Stimulated activated naive B cell treated with anti-CD40 and anti-IgM and Interleukin-4, amounts not matched to agents 10 μg/mL and 1 μg/mL and 100 μg/mL, for 72 hours (primary cell): ENCODE measurements at regions not wholly inside any gene's neighbourhood (a gene's known extent, or its start where the extent isn't known, plus 50 kb on each side); places are given as distances from the start of the nearest gene placed in this dataset.
"Not testable (repeated sequence)": the region's sequence is repeated elsewhere in the genome, so short reads cannot be mapped to it uniquely, and the experiment has no call there.

Experiments
- ATAC-seq, 2 donors: fragments of 150-1000 bp; cut with Tn5 transposase; replicated peaks; 2 replicates each; pipeline ENCODE4 v1.10.0; 2021; ENCODE audit warnings: moderate library complexity in 1 of 2
- DNase-seq: peaks from one replicate; pipeline ENCODE4 v3.0.0; 2021
- H3K27ac Mint-ChIP-seq: one replicate; pipeline ENCODE4 v1.8.0; 2022; ENCODE audit warnings: mild to moderate bottlenecking, mixed read lengths
- H3K27me3 Mint-ChIP-seq, 2 donors: one replicate each; pipeline ENCODE4 v1.8.0; 2022; ENCODE audit warnings: mixed read lengths in 2 of 2
- H3K36me3 Mint-ChIP-seq, 2 donors: one replicate each; pipeline ENCODE4 v1.8.0; 2022; ENCODE audit warnings: mixed read lengths in 2 of 2, mild to moderate bottlenecking in 1 of 2
- H3K4me1 Mint-ChIP-seq, 2 donors: one replicate each; pipeline ENCODE4 v1.8.0; 2022; ENCODE audit warnings: mixed read lengths in 2 of 2, mild to moderate bottlenecking in 1 of 2
- H3K4me3 Mint-ChIP-seq, 2 donors: one replicate each; pipeline ENCODE4 v1.8.0; 2022; ENCODE audit warnings: mild to moderate bottlenecking in 2 of 2, mixed read lengths in 2 of 2, moderate library complexity in 1 of 2
- H3K9me3 Mint-ChIP-seq, 2 donors: one replicate each; pipeline ENCODE4 v1.8.0; 2022; ENCODE audit warnings: mixed read lengths in 2 of 2, mild to moderate bottlenecking in 1 of 2

DNA sequence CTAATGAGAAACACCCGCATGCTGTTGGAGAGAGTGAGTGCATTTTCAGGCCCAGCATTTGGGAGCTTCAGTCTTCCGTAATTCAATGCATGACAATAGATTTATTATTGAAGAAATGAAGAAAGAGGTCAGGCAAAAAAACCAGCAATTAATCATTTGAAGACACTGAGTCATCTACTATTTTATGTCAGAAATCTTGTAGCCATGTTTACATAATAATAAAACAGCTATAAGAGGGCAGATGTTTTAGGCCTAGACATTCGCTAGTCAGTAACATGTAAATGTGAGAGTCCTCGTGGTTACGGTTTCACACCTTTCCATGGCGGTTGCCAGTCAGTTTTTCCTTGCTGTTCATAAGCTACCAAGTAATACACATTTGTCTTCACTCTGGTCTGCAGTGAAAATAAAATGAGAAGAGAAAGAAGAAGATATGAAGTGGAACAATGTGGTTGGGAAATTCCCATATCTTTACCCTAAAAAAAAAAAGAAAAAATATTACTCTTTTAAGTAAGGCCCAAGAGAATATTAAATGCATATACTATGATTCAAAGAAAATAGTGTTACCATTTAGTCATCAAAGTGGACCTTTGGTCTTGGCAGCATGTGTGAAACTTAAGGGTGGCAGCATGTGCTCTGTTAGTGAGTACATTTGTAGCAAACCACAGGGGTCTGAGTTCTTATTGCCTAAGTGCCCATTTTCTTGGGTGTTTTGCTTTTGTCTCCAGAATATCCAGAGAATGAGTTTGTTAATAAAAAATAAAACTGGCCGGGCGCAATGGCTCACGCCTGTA is 140.5 kb upstream of the TBL1XR1 start:
- peaks cover 38 to 61% of the 10 kb centered on the region in 2 donors for H3K4me1 Mint-ChIP-seq
- H3K36me3 Mint-ChIP-seq, result peaks cover 0 to 2% of the 10 kb centered on the region in 2 donors
- ATAC-seq (peak; percentile 91 to 93), DNase-seq (peak; percentile 77)
- H3K27ac Mint-ChIP-seq, result peak overlapping the region; percentile 93
- H3K4me3 Mint-ChIP-seq, result peak overlapping the region in 1 of 2 donors; percentile 40
- H3K9me3 Mint-ChIP-seq, result no peaks in the 10 kb centered on the region
- H3K27me3 Mint-ChIP-seq, result no peaks in the 10 kb centered on the region

DNA sequence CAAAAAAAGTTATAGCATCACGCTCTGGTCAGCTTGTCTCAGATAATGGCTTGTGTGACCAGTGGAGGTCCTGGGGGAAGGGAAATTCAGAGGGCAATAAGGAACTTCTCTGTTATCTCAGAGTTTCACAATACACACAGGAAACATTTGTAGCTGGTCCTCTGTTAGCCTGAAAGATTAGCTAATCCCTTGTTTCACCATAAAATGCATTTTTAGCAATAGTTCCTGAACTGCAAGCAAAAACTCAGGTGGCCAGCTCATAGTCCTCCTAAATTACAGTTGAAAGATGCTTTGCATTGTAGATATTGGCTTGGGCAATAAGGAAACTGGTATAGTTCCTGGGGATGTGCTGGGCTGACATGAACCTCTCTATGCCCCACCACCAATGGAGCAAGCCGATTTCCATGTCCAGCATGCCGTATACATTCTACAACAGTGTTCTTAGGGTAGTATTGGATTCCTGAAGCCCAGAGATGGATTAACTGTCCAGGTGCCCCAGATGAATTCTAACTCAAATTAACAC is 141.5 kb upstream of the TBL1XR1 start:
- DNase-seq (no peak), ATAC-seq (no peak)
- Mint-ChIP-seq H3K9me3 (no peaks in the 10 kb centered on the region), H3K27ac (peak overlapping the region; percentile 87), H3K4me1 (peaks cover 39 to 67% of the 10 kb centered on the region in 2 donors), H3K36me3 (peaks cover 0 to 2% of the 10 kb centered on the region in 2 donors), H3K4me3 (peak overlapping the region in 1 of 2 donors; percentile 12), H3K27me3 (no peaks in the 10 kb centered on the region)

DNA sequence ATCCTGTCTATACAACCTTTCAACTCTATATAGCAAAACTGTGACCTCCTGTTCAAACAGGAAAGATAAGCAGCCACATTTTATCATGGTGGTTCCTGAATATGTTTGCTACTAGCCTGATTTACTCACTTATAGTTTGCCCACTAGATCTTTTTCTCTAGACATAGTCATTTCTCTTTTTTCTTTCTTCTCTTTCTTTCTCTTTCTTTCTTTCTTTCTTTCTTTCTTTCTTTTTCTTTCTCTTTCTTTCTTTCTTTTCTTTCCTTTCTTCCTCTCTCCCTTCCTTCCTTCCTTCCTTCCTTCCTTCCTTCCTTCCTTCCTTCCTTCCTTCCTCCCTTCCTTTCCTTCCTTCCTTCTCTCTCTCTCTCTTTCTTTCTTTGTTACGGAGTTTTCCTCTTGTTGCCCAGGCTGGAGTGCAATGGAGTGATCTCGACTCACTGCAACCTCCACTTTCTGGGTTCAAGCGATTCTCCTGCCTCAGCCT is 142.0 kb upstream of the TBL1XR1 start:
- H3K36me3 Mint-ChIP-seq, H3K9me3 Mint-ChIP-seq, DNase-seq, H3K27me3 Mint-ChIP-seq, ATAC-seq: not testable (repeated sequence)
- Mint-ChIP-seq H3K27ac (peak overlapping the region; percentile 87), H3K4me3 (peak overlapping the region; percentile 12 to 22), H3K4me1 (peaks cover 35 to 65% of the 10 kb centered on the region in 2 donors)

DNA sequence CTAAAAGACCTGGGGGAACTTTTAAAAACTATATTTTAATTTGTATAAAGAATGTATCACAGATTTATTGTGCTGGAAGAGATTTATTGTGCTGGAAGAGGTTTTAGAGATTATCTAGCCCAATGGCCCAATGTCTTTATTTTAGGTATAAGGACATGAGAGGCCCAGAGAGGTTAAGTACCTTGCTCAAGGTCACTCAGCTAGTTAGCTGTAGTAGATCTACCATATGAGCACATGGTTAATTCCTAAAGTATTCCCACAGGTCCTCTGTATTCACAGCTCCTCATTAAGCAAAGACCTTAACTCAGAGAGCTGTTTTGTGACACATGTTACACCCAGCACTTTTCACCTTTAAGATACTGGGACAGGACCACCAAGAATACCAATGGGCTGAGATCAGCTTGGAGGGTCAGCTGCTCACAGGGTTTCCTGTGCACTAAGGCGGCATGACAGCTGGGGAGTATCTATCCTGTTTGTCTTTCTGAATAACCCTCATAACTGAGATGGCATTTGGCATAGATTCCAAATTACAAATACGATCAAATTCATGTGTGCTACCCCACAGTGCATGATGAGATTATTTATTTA is 143.1 kb upstream of the TBL1XR1 start:
- H3K9me3 Mint-ChIP-seq, result no peaks in the 10 kb centered on the region
- H3K36me3 Mint-ChIP-seq, result peaks cover 0 to 2% of the 10 kb centered on the region in 2 donors
- H3K27me3 Mint-ChIP-seq, result no peaks in the 10 kb centered on the region
- no peak overlapping the region for H3K27ac Mint-ChIP-seq
- peaks cover 33 to 65% of the 10 kb centered on the region in 2 donors for H3K4me1 Mint-ChIP-seq
- DNase-seq (no peak), ATAC-seq (no peak)
- H3K4me3 Mint-ChIP-seq, result no peak overlapping the region

DNA sequence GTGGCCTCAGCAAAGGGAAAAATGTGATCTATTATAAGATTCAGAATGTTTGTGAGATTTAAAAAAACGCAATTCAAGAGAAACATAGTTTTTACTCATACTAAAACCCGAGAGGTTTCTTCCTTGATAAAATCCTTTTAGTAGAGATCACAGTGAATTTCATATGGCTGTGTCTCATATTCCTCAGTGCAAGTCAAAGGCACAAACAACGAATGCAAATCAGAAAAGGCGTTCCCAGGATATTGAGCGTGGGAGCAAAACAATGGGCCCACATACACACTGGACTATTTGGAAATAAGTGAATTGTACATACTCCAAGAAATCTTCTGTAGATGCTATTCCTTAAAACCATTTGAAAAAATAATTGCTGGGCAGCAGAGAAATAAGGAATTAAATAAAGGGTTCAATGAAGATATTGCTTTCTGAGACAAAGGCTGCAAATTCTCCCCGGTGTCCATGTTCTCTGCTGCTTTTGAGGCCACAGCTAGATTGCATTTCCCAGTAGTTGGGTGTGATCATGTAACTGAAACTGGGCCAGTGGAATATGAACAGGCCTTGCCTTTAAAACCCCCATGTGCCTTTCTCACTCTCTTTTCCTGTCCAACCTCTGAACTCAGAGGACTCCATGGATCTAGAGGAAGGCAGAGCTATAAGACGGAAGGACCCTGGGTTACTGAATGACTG is 144.6 kb upstream of the TBL1XR1 start:
- ATAC-seq (no peak), DNase-seq (no peak)
- H3K27ac Mint-ChIP-seq, result no peak overlapping the region
- H3K9me3 Mint-ChIP-seq, result no peaks in the 10 kb centered on the region
- H3K4me3 Mint-ChIP-seq, result no peak overlapping the region
- H3K4me1 Mint-ChIP-seq, result peaks cover 33 to 64% of the 10 kb centered on the region in 2 donors
- no peaks in the 10 kb centered on the region for H3K27me3 Mint-ChIP-seq
- no peaks in the 10 kb centered on the region for H3K36me3 Mint-ChIP-seq

DNA sequence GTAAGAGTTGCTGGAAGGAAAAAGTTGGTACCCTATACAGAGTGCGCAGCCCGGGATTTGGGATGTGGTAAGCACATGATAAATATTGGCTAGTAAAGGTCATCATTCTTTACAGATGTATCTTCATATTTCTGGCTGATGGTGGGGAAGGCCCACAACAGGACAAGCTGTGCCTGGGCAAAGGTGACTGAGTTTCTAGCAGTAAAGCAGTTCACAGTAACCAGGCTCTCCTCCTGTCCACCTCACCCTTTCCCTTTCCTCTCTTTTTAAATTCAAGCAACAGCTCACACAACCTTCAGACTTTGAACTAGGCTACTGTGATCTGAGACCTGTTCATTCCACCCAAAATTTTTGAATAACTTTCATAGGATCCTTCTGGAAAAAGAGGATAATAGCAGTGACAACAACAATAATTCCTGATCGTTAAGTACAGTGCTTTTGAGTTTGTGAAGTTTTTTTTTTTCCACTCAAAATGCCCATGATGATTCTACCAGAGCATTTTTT is 145.9 kb upstream of the TBL1XR1 start:
- ATAC-seq (no peak), DNase-seq (no peak)
- Mint-ChIP-seq H3K4me1 (peaks cover 33 to 62% of the 10 kb centered on the region in 2 donors), H3K36me3 (no peaks in the 10 kb centered on the region), H3K9me3 (peaks cover 0 to 3% of the 10 kb centered on the region in 2 donors), H3K27me3 (no peaks in the 10 kb centered on the region), H3K27ac (no peak overlapping the region), H3K4me3 (no peak overlapping the region)

DNA sequence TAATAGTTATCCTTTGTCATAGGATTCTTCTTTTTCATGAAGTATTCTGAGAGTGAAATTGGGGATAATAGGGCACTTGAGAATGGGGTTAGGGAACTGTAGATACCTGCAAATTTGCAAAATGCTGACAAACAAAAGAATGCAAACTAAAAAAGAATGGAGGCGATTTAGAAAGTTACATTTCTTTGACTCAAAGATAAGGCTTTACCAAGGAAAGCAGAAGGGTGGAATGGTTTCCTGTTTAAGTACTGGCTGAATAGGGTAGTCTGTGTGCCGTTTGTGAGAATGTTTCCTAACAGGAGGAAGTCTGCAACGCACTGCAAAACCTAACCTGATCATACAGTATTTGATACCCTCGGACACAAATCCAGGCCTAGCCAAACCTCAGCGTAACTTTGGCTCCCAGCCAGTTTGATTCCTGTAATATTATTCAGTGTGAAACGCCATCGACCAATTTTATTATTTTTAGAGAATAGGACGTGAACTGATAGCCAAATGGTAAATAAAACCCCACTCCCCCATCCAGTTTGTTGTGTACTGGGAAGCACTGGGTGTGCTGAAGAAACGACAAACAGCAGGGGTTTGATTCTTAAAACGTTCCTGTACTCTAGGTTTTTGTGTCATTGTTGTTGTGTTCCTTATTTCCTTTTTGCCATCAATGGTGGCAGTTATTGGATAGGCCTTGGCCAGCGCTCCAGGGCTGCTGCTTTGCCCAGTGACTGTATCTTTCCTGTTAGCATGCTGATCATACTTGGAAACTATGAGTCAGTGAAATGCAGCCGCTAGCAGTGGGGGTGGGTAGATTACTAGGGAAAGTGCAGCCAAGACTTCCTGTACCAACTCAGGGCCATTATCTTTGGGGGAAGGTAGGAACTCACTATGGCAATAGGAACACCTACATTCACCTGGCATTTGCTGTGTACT is 148.0 kb upstream of the TBL1XR1 start:
- ATAC-seq (peak; percentile 91 to 95), DNase-seq (peak; percentile 53)
- H3K9me3 Mint-ChIP-seq, result peaks cover 3 to 4% of the 10 kb centered on the region in 2 donors
- H3K4me1 Mint-ChIP-seq, result peaks cover 37 to 68% of the 10 kb centered on the region in 2 donors
- H3K27ac Mint-ChIP-seq, result peak overlapping the region; percentile 93
- peaks cover under 1 to 5% of the 10 kb centered on the region in 2 donors for H3K36me3 Mint-ChIP-seq
- H3K27me3 Mint-ChIP-seq, result no peaks in the 10 kb centered on the region
- H3K4me3 Mint-ChIP-seq, result peak overlapping the region; percentile 51 to 60

DNA sequence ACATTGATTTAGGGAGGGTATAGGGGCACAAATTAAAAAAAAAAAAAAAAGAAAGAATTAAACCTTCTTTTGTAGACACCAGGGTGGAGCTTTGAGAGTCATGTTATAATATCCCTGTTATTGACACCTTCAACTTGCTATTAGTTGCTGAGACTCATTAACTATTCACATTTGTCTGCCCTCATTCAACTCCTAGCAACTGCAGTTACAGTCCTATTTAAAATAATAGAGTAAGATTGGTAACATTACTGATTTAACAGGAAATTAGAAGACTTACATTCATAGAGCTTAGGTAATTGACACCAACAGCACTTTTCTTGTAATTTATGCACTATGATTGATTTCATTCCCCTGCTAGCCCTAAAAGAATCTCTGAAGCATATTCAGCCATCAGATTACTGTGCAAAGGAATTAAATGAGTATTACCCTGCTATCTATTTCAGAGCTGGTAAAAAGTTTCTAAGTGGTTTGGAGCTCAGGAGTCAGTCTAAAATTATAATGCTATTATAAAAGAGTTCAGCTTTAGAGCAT is 148.8 kb upstream of the TBL1XR1 start:
- Mint-ChIP-seq H3K9me3 (peaks cover 4 to 5% of the 10 kb centered on the region in 2 donors), H3K36me3 (peaks cover 3 to 5% of the 10 kb centered on the region in 2 donors), H3K27me3 (no peaks in the 10 kb centered on the region), H3K4me1 (peaks cover 40 to 74% of the 10 kb centered on the region in 2 donors), H3K27ac (peak overlapping the region; percentile 93), H3K4me3 (peak overlapping the region in 1 of 2 donors; percentile 51)
- peak; percentile 42 to 55 for ATAC-seq
- no peak for DNase-seq

DNA sequence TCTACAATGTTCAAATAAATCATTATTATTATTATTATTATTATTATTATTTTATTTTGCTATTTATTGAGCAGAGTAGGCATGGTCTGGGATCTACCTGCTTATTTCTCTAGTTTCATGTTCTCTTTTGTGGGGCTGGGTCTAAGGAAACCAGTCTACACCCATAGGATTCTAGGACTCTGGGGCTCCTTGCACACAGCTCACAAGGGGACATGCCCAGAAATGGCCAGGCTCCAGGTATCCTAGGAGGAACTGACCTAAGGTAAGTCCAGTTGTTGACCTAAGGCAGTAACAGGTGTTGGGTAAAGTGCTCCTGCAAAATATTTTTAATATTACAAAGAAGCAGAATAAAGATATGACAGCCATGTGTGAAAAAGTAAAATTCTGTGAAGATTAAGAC is 149.6 kb upstream of the TBL1XR1 start:
- H3K4me1 Mint-ChIP-seq, result peaks cover 45 to 83% of the 10 kb centered on the region in 2 donors
- peaks cover 4 to 5% of the 10 kb centered on the region in 2 donors for H3K9me3 Mint-ChIP-seq
- H3K4me3 Mint-ChIP-seq, result no peak overlapping the region
- H3K27ac Mint-ChIP-seq, result no peak overlapping the region
- ATAC-seq (no peak), DNase-seq (no peak)
- peaks cover 3 to 5% of the 10 kb centered on the region in 2 donors for H3K36me3 Mint-ChIP-seq
- no peaks in the 10 kb centered on the region for H3K27me3 Mint-ChIP-seq

DNA sequence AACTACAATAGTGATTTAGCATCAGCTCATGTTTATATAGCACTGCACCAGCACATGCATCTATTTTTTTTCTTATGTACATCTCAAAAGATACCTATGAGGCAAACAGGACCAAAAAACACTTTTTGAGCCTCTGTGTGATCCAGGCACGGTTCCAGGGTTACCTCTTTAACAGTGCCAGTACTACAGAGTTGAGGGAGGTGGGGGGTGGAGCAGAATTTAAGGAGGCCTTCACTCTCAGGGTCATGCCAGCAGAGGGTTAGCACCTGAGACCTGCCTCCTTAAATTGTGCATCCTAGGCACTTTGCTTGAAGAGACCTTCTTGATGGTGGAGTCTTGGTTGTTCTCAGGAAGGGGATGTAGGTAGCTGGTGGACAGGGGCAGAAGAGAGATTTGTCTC is 150.3 kb upstream of the TBL1XR1 start:
- Mint-ChIP-seq H3K9me3 (peaks cover 4 to 5% of the 10 kb centered on the region in 2 donors), H3K4me3 (no peak overlapping the region), H3K4me1 (peaks cover 47 to 90% of the 10 kb centered on the region in 2 donors), H3K27me3 (no peaks in the 10 kb centered on the region), H3K27ac (peak overlapping the region; percentile 11), H3K36me3 (peaks cover 3 to 5% of the 10 kb centered on the region in 2 donors)
- ATAC-seq (no peak), DNase-seq (no peak)

DNA sequence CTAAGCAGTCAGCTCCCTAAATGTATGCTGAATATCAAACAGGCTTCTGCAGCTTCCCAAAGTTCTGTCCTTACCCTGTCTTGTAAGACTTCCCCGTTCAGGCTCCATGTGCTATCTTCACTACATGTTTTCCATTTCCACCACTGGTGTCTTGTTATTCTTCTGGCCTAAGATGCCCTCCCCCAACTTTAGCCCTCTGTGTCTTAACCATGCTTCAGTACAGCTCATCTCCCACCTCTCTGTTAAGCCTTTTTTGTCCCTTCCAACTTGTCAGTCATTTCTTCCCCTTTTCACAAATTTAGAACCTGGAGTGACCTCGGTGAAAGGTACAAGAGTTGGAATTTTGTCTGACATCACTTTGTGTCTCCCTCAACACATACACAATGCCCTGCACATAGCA is 151.7 kb upstream of the TBL1XR1 start:
- no peak for DNase-seq
- Mint-ChIP-seq H3K4me1 (peaks cover 52 to 91% of the 10 kb centered on the region in 2 donors), H3K36me3 (peaks cover 3 to 9% of the 10 kb centered on the region in 2 donors), H3K9me3 (peaks cover 7 to 9% of the 10 kb centered on the region in 2 donors), H3K27me3 (no peaks in the 10 kb centered on the region), H3K4me3 (peak overlapping the region in 1 of 2 donors; percentile 1), H3K27ac (peak overlapping the region; percentile 31)
- no peak for ATAC-seq

DNA sequence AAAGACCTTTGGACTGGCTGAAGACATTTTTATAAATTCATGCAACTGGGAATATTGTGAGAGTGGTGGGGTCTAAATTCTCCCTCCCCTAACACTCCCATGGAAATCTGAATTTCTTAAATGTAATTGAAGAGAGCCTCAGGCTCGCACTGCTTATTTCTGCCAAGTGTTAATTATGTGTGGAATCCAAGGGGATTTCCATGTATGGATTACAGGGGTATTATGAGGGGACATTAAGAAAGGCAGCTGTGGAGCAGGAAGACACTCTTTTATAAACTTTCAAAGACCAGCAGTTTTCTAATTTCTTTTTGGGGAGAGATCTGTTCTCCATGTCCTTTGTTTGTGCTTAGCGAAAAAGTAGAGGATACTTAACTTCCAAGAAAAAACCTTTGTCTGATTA is 152.1 kb upstream of the TBL1XR1 start:
- H3K36me3 Mint-ChIP-seq, result peaks cover 3 to 9% of the 10 kb centered on the region in 2 donors
- H3K27me3 Mint-ChIP-seq, result no peaks in the 10 kb centered on the region
- peak overlapping the region in 1 of 2 donors; percentile 9 for H3K4me3 Mint-ChIP-seq
- ATAC-seq, result no peak
- H3K9me3 Mint-ChIP-seq, result peaks cover 7 to 9% of the 10 kb centered on the region in 2 donors
- peaks cover 54 to 93% of the 10 kb centered on the region in 2 donors for H3K4me1 Mint-ChIP-seq
- H3K27ac Mint-ChIP-seq, result peak overlapping the region; percentile 31
- DNase-seq, result no peak

DNA sequence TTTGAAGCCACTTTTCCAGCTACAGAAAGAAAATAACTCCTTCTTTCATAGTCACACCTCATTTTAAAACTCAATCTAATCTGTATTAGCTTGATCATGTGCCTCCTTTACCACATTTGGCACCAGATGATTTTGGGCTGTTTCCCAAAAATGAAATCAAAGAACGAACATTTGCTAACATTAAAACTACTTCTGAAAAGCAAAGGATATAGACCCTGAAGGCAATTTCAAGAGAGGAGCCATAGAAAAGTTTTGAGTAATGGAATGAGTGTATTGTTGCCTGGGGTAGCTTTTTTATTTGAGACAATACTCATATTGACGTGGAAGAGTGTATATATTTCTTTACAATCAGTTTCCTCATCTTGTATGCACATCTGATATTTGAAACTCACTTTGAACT is 152.8 kb upstream of the TBL1XR1 start:
- H3K27ac Mint-ChIP-seq, result peak overlapping the region; percentile 74
- peak overlapping the region in 1 of 2 donors; percentile 28 for H3K4me3 Mint-ChIP-seq
- ATAC-seq (no peak), DNase-seq (no peak)
- peaks cover 7 to 9% of the 10 kb centered on the region in 2 donors for H3K9me3 Mint-ChIP-seq
- no peaks in the 10 kb centered on the region for H3K27me3 Mint-ChIP-seq
- peaks cover 3 to 9% of the 10 kb centered on the region in 2 donors for H3K36me3 Mint-ChIP-seq
- peaks cover 51 to 87% of the 10 kb centered on the region in 2 donors for H3K4me1 Mint-ChIP-seq
